HT1080 (cell line): ENCODE measurements at regions not wholly inside any gene's neighbourhood (a gene's known extent, or its start where the extent isn't known, plus 50 kb on each side); places are given as distances from the start of the nearest gene placed in this dataset.

Experiments used
- DNase-seq: peaks from one replicate; pipeline ENCODE4 v3.0.0-alpha.2; 2015; ENCODE audit warnings: low read depth

DNA sequence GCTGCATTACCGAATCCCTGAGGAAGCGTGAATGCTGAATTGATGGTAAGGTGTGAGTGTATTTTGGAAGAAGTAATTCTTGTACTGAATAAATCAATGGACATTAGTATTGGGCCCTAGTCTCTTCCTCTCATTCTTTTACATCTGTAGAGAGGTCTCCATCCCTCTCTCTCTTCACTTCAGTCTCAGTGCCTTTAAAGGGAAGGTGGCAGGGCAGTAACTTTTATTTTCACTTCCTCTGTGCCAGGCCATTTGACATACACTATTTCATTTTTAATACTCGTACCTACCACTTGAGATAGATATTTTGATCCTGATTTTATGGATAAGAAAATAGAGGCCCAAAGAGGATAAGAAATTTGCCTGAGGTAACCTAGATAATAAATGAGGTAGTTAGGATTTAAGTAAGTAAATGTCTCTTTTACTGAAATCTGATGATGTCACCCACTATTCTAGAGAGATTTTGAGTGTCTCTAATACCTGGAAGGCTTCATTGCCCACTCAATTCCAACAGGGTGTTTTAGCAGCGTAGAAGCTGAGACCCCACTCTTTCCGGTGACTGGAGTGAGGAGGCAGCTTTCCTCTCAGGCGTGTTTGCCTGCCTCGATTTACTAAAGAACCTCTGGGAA lies 177.9 kb upstream of the PRICKLE1 start:
- DNase-seq: no peak

- no peak for DNase-seq
Measured at GRCh38 chr12:42766754-42767153, 177.2 kb upstream of the PRICKLE1 start.

DNA sequence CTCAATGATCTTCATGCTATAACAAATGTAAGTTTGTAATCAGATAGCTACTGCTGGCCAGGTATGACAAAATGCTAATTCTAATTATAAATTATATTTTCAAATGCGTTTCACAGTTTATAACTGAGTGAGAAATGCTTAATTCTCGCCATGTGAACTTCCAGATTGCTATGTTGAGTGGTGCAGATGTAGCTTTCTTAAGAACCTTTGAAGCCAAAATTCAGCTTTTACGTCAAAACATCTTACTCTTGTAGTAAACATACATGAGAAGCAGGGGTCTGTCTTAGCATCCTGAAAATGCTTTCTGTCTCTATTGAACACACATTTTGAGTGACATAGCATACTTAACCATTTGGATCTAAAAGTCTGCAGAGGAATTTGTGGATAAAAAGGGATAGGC lies 176.5 kb upstream of the PRICKLE1 start:
- no peak for DNase-seq

- DNase-seq: no peak
Measured at GRCh38 chr12:42763682-42764081, 174.1 kb upstream of the PRICKLE1 start.

DNA sequence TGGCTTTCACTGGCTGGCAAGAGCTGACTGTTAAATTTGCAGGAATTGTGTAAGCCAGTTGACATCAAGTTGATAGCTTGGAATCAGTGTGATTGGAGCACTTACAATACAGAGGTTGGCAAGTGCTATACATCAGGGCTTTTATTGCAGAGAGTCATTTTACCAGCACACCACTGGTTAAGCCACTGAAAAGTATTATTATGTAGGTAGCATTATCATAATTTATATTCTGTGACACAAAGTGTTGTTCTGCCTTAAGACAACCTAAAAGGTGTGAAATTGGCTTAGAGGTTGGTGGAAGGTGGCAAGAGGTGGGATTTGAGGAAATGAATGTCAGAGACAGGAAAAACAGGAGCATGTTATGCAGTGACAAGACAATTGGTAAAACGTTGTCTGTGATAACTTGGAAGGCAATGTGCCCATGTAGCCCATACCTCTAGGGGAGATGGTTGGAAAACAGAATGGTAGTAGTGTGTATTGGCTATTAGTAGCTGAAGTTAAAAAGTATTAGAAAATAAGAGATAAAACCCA lies 172.9 kb upstream of the PRICKLE1 start:
- DNase-seq: no peak

- DNase-seq: no peak
Measured at GRCh38 chr12:42761601-42762350, 172.2 kb upstream of the PRICKLE1 start.

DNA sequence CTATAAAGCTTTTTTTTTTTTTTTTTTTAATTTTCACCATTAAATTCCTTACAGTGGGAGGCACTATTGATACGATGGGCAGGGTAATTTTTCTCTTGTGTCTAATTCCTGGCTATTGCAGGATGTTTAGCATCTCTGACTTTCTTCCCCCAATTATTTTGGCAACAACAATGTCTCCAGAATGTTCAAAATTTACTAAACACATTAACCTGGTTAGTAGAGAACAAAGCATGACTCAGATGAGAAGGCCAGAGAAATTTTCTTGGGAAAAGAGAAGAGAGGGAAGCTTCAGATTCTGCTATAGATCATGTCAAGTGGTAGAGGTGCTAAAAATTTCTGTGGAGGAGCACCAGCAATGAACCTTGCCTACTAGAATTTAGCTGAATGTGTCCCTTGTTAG lies 171.5 kb upstream of the PRICKLE1 start:
- no peak for DNase-seq

DNA sequence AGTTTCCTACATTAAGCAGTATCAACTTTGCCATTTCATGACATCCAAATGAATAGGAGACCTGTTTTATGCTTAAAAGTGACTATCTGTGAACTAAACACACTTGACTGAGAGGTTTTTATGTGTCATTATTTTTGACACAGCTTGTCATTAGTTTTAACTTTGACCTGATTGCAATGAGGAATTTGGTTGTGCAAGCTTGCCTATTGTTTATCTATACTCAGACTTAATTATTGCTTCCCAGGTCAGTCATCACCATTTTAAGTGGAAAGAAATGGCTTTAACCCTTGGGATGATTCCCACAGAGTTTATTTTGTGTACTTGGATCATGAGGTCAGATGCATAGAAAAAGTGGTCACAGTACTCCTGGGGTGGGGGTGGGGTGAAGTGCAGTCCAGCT lies 171.0 kb upstream of the PRICKLE1 start:
- no peak for DNase-seq

DNA sequence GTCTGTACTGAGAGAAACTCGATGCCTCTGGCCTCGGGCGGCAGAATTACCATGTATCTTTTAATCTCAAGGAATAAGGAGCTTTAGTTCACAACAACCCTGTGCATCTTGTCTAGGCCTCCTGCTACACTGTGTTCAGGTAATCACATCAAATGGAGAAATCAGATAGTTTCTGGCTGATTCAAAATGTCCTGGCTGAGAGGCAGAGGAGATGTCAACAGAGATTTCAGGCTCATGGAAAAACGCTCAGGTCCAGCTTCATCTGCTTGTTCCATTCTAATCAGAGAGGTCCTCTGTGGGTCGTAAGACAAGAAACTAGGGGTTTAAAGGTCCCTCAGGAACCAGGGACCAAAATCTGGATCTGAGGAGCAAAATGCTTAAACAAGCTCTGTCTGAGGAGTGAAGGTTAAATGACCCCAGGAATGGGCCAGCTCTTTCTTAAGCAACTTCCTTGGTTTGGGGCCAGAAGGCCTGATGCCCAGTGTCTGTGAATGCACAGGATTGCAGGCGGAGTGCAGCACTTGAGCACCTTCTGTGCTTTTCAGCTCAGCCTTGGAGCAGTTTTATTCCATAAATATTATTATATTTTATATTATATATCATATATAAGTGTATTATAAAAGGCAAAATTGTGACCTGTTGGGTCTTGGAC lies 170.2 kb upstream of the PRICKLE1 start:
- no peak for DNase-seq

DNA sequence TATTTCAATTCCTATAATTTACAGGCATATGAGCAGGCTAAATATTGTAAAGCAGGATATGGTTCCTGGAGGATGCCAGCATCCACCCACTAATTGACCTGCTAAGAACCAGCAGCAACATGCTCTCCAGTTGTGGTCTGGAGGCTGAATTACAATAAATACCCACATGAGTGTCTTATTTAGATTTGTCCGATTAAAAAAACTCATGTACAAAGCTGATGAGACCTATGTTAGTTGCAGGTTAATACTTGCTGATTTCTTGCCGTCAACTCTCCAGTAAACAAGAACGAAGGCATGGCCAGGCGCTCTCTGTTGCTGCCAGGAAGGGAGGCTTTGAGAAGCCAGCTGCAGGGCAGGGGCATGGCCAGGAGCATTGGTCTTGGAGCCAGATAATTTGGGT lies 169.3 kb upstream of the PRICKLE1 start:
- no peak for DNase-seq

- DNase-seq: no peak
Measured at GRCh38 chr12:42757624-42758119, 168.1 kb upstream of the PRICKLE1 start.

GRCh38 chr12:42756841-42757623 lies 167.5 kb upstream of the PRICKLE1 start:
- peak; percentile 92 for DNase-seq

DNA sequence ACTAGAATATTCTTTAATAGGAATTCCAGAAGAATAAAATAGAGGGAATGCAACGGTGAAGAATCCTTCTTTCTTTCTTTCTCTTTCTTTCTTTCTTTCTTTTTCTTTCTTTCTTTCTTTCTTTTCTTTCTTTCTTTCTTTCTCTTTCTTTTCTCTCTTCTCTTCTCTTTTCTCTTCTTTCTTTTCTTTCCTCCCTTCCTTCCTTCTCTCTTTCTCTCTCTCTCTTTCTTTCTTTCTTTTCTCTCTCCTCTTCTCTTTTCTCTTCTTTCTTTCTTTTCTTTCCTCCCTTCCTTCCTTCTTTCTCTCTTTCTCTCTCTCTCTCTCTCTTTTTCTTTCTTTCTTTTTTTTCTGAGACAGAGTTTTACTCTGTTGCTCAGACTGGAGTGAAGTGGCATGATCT lies 160.8 kb upstream of the PRICKLE1 start:
- DNase-seq: no peak

DNA sequence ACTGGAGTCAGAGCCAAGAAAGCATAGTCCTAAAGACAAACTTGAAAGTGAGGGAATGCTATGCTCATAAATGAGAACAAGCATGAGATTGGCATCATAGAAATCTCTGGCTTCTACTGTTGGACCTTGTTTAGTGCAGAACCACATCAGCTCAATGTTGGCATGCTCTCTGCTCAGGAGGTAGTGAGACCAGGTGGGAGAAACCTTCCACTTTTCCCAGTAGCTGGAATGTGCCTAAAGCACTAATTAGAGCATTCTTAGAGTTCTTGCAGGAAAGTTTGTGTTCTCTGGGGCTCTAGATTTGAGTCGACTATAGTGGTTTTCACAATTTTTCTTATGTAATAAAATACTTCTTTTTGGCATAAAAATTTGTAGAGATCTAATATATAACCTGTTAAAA lies 159.7 kb upstream of the PRICKLE1 start:
- DNase-seq: no peak

DNA sequence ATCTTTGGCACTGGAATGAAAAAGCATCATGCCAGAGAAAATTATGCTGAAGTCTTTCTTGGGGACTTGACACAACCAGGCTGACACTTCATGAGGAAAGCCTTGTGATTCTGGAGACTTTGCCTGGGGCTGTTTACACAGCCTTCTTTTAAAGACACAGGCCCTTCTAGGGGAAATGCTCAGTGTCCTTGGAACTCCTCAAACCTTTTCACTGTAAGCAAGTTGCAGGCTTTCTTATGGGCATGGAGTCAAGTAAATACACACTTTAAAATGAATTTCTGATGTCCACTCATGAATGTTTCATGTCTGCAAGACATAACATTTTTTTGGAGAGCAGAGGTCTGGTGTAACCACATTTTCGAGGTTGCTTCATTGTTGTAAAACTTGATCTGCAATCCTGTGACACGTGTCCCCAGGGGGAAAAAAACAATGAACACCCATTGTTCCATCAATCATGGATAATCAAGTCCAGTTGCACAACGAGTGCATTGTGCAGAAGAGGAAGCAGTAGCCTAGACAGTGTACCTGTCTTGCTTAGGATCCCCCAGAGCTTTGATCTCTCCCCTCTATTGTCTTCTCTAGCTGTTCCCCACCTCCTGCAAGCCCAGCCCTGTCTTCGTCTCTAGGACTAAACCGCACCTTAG lies 155.1 kb upstream of the PRICKLE1 start:
- no peak for DNase-seq

DNA sequence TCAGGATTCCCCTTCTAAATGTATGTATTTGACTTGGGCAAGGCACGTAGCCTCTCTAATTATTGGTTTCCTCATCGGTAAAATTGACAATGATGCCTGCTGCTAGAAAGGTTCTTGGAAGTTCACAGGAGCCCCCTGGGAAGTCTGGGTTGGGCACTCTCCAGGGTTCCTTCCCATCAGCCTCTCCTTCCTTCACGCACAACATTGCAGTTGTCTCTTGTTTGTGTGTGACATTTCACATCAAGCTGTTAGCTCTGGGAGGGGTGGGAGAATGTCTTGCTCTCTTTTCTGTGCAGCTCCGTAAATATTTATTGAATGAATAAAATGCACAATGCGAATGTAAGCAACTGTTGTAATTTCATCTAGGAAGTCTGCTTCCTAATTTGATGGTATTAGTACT lies 153.2 kb upstream of the PRICKLE1 start:
- DNase-seq: no peak

GRCh38 chr12:42741771-42742510 lies 152.4 kb upstream of the PRICKLE1 start:
- DNase-seq: peak; percentile 57

DNA sequence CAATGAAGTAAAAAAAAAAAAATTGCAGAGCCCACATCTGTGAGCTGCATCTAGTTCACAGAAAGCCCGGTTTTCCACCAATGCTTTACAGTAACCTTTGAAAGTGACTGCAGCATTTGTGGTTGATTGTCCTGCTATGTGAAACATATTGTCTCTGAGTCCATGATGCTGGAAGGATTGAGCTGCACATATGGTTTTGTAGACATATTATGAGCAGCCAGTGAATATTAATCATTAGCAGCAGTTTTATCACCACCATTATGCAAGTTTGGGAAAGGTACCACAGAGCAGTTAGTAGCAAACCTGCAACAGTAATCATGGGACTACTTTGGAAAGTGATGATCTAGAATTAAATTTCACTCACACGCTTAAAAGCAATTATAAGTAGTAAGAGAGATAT lies 151.5 kb upstream of the PRICKLE1 start:
- DNase-seq: no peak

DNA sequence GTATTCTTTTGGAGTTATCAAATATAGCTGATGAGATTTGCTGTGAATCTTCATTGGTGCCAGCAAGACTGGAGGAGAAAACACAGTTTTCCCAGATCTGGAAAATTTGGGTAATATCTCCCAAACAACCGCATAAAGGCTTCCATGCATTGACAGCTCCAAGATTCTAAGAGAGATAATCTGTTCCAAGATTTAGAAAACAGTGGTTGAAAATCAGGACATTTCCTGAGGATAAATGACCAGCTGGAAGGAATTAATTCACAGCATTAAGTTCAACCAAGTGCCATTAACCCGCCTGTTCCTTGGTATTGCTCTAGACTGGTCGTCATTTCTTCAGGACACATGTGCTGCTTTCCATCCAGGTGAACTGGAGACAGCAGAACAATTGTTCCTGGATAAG lies 147.9 kb upstream of the PRICKLE1 start:
- DNase-seq: no peak

GRCh38 chr12:42735861-42736361 lies 146.4 kb upstream of the PRICKLE1 start:
- DNase-seq: no peak
